ENCODE measurements at regions not wholly inside any gene's neighbourhood (a gene's known extent, or its start where the extent isn't known, plus 50 kb on each side); places are given as distances from the start of the nearest gene placed in this dataset.

DNA sequence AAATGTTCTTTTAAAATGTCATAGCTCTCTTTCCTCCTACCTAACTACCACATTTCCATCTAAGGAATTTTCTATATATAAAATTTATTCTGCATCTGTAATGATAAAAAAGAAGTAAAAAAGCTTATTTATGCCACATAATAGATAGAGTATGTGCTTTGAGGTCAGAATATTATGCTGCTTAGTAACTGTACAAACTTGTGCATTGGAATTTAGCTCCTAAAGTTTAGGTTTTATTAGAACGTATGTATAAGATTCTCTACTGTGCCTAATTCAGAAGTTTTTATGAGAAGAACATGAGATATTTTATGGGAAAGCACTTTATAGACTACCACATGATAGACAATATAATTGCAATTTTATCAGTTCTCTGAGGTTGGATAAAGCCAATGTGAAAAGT, 384.6 kb downstream of the SLC16A7 start:
- Histone ChIP-seq H3K23me2 (ENCODE audit: low read depth, low read length) (no peaks in the 10 kb centered on the region), H3K79me1 (ENCODE audit: low read depth, low read length) (no peaks in the 10 kb centered on the region), H3K4me2 (ENCODE audit: insufficient read depth in 1 of 2, low read depth in 2 of 2, low read length in 2 of 2) (no peak overlapping the region), H4K20me1 (replicated peaks in 1 of 2; ENCODE audit: control insufficient read depth in 1 of 2, insufficient read depth in 2 of 2, low read length in 2 of 2) (no peaks in the 10 kb centered on the region), H3K14ac (ENCODE audit: insufficient read length) (no peak overlapping the region), H3K4me1 (replicated peaks in 1 of 4; ENCODE audit: control insufficient read depth in 3 of 4, insufficient read depth in 4 of 4, low read length in 3 of 4) (no peaks in the 10 kb centered on the region), H2BK120ac (replicated peaks; ENCODE audit: low read depth, low read length) (no peak overlapping the region), H2AFZ (ENCODE audit: low read length) (no peak overlapping the region), H2BK5ac (ENCODE audit: low read depth, low read length) (no peak overlapping the region), H4K5ac (ENCODE audit: insufficient read length, low read depth, low read length) (no peak overlapping the region), H3K56ac (replicated peaks; ENCODE audit: insufficient read length, low read depth, low read length) (no peak overlapping the region), H4K91ac (replicated peaks; ENCODE audit: insufficient read length, low read length) (no peak overlapping the region), H2BK20ac (ENCODE audit: low read length) (no peak overlapping the region), H2BK15ac (ENCODE audit: low read length) (no peak overlapping the region), H3K27me3 (replicated peaks in 1 of 4; ENCODE audit: control insufficient read depth in 3 of 4, extremely low read depth in 1 of 4, insufficient read depth in 3 of 4, low read length in 3 of 4) (no peaks in the 10 kb centered on the region), H3K4me3 (ENCODE audit: extremely low read depth in 1 of 4, insufficient read depth in 2 of 4, low read depth in 3 of 4, low read length in 4 of 4) (no peak overlapping the region), H3K18ac (ENCODE audit: extremely low read depth, low read length) (no peak overlapping the region), H3K9me3 (ENCODE audit: insufficient read depth in 2 of 2, low read depth in 1 of 2, low read length in 1 of 2) (no peaks in the 10 kb centered on the region), H2BK12ac (ENCODE audit: low read depth, low read length) (no peak overlapping the region), H3K4ac (replicated peaks; ENCODE audit: insufficient read length, low read depth, low read length) (no peak overlapping the region), H3K79me2 (ENCODE audit: control insufficient read depth in 1 of 2, insufficient read depth in 2 of 2, low read length in 2 of 2) (no peaks in the 10 kb centered on the region), H4K8ac (ENCODE audit: extremely low read depth, insufficient read depth, low read length) (no peak overlapping the region), H3K36me3 (ENCODE audit: control insufficient read depth in 2 of 4, insufficient read depth in 4 of 4, low read length in 3 of 4) (no peaks in the 10 kb centered on the region), H3K23ac (ENCODE audit: insufficient read length) (no peak overlapping the region), H3K9ac (replicated peaks in 1 of 4; ENCODE audit: extremely low read depth in 1 of 4, low read depth in 3 of 4, low read length in 3 of 4) (no peak overlapping the region), H2AK5ac (ENCODE audit: low read depth, low read length) (no peak overlapping the region), H3K27ac (ENCODE audit: low read depth, low read length) (no peak overlapping the region)
- ChIA-PET POLR2A (ENCODE audit: partially characterized antibody) (no interaction called here), CTCF (ENCODE audit: partially characterized antibody) (interaction anchor here (1.3 kb wide), 1 partner anchor 9 kb away, joined by 3 read pairs; no protein-coding TSS in a partner anchor)
- 100% methylated on average over 1 of the region's 1 CpG; no CpG with 5 or more reads in 1 of the 2 experiments for WGBS, 2 experiments (ENCODE audit: extremely low coverage in 1 of 2, insufficient coverage in 1 of 2, insufficient read length in 1 of 2, insufficient replicate concordance in 2 of 2, low coverage in 1 of 2, low lambda C conversion rate in 2 of 2, missing lambda C conversion rate in 1 of 2)
- FAIRE-seq = no peak
- DNase-seq (ENCODE audit: low read depth in 1 of 2, low spot score in 2 of 2) = no peak
- TF ChIP-seq RXRA (IDR thresholded peaks at IDR 0.05; ENCODE audit: insufficient read depth, low read depth, low read length) = no peak
- no peak for TF ChIP-seq YY1 (IDR thresholded peaks at IDR 0.05; ENCODE audit: low read depth, low read length)
- no peak for TF ChIP-seq BRCA1 (IDR thresholded peaks at IDR 0.05; ENCODE audit: low read depth, low read length)
- no peak for TF ChIP-seq SIN3A (conservative IDR thresholded peaks at IDR 0.05 in 1 of 2, IDR thresholded peaks at IDR 0.05 in 1 of 2; ENCODE audit: low read depth in 1 of 2, low read length in 2 of 2)
- TF ChIP-seq POLR2AphosphoS5 (IDR thresholded peaks at IDR 0.05; ENCODE audit: low read depth, low read length) = no peak
- TF ChIP-seq JUND (IDR thresholded peaks at IDR 0.05; ENCODE audit: low read length) = no peak
- no peak for TF ChIP-seq KDM5A (IDR thresholded peaks at IDR 0.05; ENCODE audit: low read length)
